Stimulated activated CD4-positive, alpha-beta T cell treated with anti-CD3 and anti-CD28 coated beads, Interleukin-15, amount 100 ng/mL, for 48 hours (primary cell): ENCODE measurements at regions not wholly inside any gene's neighbourhood (a gene's known extent, or its start where the extent isn't known, plus 50 kb on each side); places are given as distances from the start of the nearest gene placed in this dataset.
"Not testable (repeated sequence)": the region's sequence is repeated elsewhere in the genome, so short reads cannot be mapped to it uniquely, and the experiment has no call there.

ENCODE experiments used
- DNase-seq, 2 donors: peaks; one replicate each; pipeline ENCODE4 v3.0.0-alpha.2; 2020; ENCODE audit warnings: low read depth in 2 of 2

- no peak for DNase-seq
These were observed 170.8 kb upstream of the PHACTR1 start for GRCh38 chr6:12545619-12546409.

GRCh38 chr6:12546410-12547002 is 170.1 kb upstream of the PHACTR1 start:
- DNase-seq = no peak

GRCh38 chr6:12548526-12548925 is 168.0 kb upstream of the PHACTR1 start:
- no peak for DNase-seq

- not testable (repeated sequence) for DNase-seq
These were observed 167.1 kb upstream of the PHACTR1 start for GRCh38 chr6:12549445-12549844.

- DNase-seq = not testable (repeated sequence)
These were observed 161.7 kb upstream of the PHACTR1 start for GRCh38 chr6:12554820-12555219.

- DNase-seq = no peak
These were observed 161.3 kb upstream of the PHACTR1 start for GRCh38 chr6:12555267-12555666.

GRCh38 chr6:12555781-12556180 is 160.8 kb upstream of the PHACTR1 start:
- DNase-seq = no peak

- DNase-seq = no peak
These were observed 158.8 kb upstream of the PHACTR1 start for GRCh38 chr6:12557765-12558164.

- DNase-seq = no peak
These were observed 156.3 kb upstream of the PHACTR1 start for GRCh38 chr6:12560315-12560714.

- no peak for DNase-seq
These were observed 149.9 kb upstream of the PHACTR1 start for GRCh38 chr6:12566618-12567123.

GRCh38 chr6:12567682-12568081 is 148.9 kb upstream of the PHACTR1 start:
- no peak for DNase-seq

GRCh38 chr6:12569646-12570045 is 146.9 kb upstream of the PHACTR1 start:
- DNase-seq = no peak

- no peak for DNase-seq
These were observed 146.0 kb upstream of the PHACTR1 start for GRCh38 chr6:12570461-12571030.

GRCh38 chr6:12572896-12573827 is 143.4 kb upstream of the PHACTR1 start:
- DNase-seq = no peak

- DNase-seq = no peak
These were observed 140.6 kb upstream of the PHACTR1 start for GRCh38 chr6:12575961-12576360.

- DNase-seq = no peak
These were observed 140.2 kb upstream of the PHACTR1 start for GRCh38 chr6:12576389-12576788.

GRCh38 chr6:12577124-12577850 is 139.3 kb upstream of the PHACTR1 start:
- DNase-seq = no peak

- no peak for DNase-seq
These were observed 138.5 kb upstream of the PHACTR1 start for GRCh38 chr6:12578097-12578496.

GRCh38 chr6:12578751-12579150 is 137.8 kb upstream of the PHACTR1 start:
- DNase-seq = no peak

GRCh38 chr6:12580290-12580689 is 136.3 kb upstream of the PHACTR1 start:
- DNase-seq = no peak
